ENCODE measurements at regions not wholly inside any gene's neighbourhood (a gene's known extent, or its start where the extent isn't known, plus 50 kb on each side); places are given as distances from the start of the nearest gene placed in this dataset.

DNA sequence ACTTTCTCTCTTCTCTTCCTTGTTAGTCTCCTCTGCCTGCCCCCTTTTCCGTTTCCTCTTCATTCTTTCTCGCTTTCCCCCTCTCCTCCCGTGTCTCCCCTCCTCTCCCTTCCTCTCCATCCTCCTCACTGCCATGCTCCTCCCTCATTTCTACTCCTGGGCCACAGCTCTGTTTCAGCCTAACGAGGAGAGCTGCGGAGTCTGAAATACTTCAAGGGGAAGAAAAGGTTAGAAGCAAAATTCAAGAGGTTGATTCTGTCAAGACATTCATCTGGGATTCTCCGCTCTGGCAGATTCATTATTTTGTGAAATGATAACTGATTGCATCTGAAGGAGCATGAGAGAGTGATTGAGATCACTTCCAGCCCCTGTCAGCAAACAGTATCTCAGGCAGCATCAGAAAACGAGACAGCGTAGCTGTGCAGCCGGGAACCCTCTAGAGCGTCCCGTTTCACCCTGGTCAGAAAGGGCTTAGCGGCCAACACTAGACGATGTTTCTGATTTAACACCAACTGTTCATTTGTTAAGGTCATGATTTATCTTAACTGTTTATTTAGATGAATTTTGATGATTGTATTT is 279.3 kb upstream of the B3GAT1 start:
- TF ChIP-seq POLR2A (IDR thresholded peaks at IDR 0.05): no peak
- TF ChIP-seq, protein P1, sequence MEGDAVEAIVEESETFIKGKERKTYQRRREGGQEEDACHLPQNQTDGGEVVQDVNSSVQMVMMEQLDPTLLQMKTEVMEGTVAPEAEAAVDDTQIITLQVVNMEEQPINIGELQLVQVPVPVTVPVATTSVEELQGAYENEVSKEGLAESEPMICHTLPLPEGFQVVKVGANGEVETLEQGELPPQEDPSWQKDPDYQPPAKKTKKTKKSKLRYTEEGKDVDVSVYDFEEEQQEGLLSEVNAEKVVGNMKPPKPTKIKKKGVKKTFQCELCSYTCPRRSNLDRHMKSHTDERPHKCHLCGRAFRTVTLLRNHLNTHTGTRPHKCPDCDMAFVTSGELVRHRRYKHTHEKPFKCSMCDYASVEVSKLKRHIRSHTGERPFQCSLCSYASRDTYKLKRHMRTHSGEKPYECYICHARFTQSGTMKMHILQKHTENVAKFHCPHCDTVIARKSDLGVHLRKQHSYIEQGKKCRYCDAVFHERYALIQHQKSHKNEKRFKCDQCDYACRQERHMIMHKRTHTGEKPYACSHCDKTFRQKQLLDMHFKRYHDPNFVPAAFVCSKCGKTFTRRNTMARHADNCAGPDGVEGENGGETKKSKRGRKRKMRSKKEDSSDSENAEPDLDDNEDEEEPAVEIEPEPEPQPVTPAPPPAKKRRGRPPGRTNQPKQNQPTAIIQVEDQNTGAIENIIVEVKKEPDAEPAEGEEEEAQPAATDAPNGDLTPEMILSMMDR (IDR thresholded peaks at IDR 0.05): no peak

Measured in uterus (tissue), 2 donors.